ENCODE measurements at regions not wholly inside any gene's neighbourhood (a gene's known extent, or its start where the extent isn't known, plus 50 kb on each side); places are given as distances from the start of the nearest gene placed in this dataset.

DNA sequence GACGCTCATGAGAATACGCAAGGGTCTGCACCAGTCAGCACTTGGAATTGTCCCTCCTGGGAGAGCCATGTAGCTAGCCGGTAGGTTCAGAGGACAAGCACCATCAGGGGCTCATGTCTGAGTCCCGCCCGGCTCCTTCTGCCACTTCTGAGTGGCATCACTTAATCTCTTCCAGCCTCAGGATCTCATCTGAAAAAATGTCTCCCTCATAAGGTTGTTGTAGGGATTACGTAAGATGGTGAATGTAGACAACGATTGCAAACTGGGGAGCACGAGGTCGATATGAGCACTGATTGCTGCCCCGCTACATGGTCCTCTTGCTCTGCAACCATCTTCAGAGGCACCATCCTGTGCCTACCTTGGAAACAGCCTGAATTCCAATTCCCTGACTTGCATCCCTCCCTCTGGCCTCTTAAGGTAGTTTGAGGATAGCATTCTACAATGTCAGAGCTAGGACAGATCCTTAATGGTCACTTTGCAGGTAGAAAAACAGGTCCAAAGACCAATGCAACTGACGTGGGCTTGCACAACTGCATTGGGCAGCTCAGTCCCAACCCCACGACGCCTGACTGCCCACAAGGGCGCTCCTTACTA, 115.8 kb upstream of the TMEM45B start:
- Histone ChIP-seq H3K27ac (ENCODE audit: low read depth in 1 of 2, low read length in 1 of 2) (no peak overlapping the region), H3K9ac (ENCODE audit: insufficient read depth in 1 of 2, low read length in 2 of 2) (no peak overlapping the region), H3K4me1 (ENCODE audit: control insufficient read depth in 5 of 5, insufficient read depth in 5 of 5, low read length in 5 of 5) (peaks cover 0 to 15% (median 4%) of the 10 kb centered on the region in 5 donors), H3K36me3 (ENCODE audit: control insufficient read depth in 4 of 4, insufficient read depth in 4 of 4, low read length in 4 of 4) (no peaks in the 10 kb centered on the region), H3K9me3 (ENCODE audit: control insufficient read depth in 4 of 4, insufficient read depth in 3 of 4, low read length in 3 of 4) (peaks cover 0 to 1% (median 0%) of the 10 kb centered on the region in 4 donors), H3K4me3 (no peak overlapping the region), H3K27me3 (ENCODE audit: control insufficient read depth in 3 of 3, insufficient read depth in 3 of 3, low read length in 2 of 3) (peaks cover 0 to 5% (median 0%) of the 10 kb centered on the region in 3 donors)
- TF ChIP-seq, protein P1, sequence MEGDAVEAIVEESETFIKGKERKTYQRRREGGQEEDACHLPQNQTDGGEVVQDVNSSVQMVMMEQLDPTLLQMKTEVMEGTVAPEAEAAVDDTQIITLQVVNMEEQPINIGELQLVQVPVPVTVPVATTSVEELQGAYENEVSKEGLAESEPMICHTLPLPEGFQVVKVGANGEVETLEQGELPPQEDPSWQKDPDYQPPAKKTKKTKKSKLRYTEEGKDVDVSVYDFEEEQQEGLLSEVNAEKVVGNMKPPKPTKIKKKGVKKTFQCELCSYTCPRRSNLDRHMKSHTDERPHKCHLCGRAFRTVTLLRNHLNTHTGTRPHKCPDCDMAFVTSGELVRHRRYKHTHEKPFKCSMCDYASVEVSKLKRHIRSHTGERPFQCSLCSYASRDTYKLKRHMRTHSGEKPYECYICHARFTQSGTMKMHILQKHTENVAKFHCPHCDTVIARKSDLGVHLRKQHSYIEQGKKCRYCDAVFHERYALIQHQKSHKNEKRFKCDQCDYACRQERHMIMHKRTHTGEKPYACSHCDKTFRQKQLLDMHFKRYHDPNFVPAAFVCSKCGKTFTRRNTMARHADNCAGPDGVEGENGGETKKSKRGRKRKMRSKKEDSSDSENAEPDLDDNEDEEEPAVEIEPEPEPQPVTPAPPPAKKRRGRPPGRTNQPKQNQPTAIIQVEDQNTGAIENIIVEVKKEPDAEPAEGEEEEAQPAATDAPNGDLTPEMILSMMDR (IDR thresholded peaks at IDR 0.05; ENCODE audit: control extremely low read depth, extremely low read depth): no peak
- no peak for ATAC-seq (ENCODE audit: insufficient read depth, low FRiP score)
- WGBS, 2 donors: 83 to 90% methylated on average over 14 of the region's 14 CpGs
- no peak for DNase-seq

DNA sequence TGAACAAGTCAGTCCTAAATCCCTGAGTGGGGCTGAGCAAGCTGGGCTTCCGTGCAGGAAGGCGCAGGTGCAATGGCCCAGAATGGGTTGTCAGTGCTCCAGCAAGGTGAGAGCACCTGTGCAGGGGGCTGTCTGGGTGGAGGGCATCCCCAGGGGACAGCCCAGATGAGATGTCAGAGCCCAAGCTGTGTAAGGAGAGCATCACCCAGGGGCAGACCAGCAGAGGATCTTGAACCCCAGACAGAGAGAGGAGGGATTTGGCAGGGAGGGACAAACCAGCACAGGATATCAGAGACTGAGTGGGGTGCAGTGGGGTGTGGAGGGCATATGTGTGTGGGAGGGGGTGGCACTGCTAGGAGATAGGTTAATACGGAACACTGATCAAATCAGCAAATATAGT, 114.9 kb upstream of the TMEM45B start:
- TF ChIP-seq, protein P1 (IDR thresholded peaks at IDR 0.05; ENCODE audit: control extremely low read depth, extremely low read depth): no peak
- no peak for DNase-seq
- 87 to 96% methylated on average over 3 of the region's 3 CpGs for WGBS, 2 donors
- no peak for ATAC-seq (ENCODE audit: insufficient read depth, low FRiP score)
- Histone ChIP-seq H3K4me3 (no peak overlapping the region), H3K27ac (ENCODE audit: low read depth in 1 of 2, low read length in 1 of 2) (no peak overlapping the region), H3K36me3 (ENCODE audit: control insufficient read depth in 4 of 4, insufficient read depth in 4 of 4, low read length in 4 of 4) (no peaks in the 10 kb centered on the region), H3K27me3 (ENCODE audit: control insufficient read depth in 3 of 3, insufficient read depth in 3 of 3, low read length in 2 of 3) (peaks cover 0 to 5% (median 0%) of the 10 kb centered on the region in 3 donors), H3K9me3 (ENCODE audit: control insufficient read depth in 4 of 4, insufficient read depth in 3 of 4, low read length in 3 of 4) (peaks cover 0 to 1% (median 0%) of the 10 kb centered on the region in 4 donors), H3K9ac (ENCODE audit: insufficient read depth in 1 of 2, low read length in 2 of 2) (no peak overlapping the region), H3K4me1 (ENCODE audit: control insufficient read depth in 5 of 5, insufficient read depth in 5 of 5, low read length in 5 of 5) (peaks cover 0 to 16% (median 2%) of the 10 kb centered on the region in 5 donors)

DNA sequence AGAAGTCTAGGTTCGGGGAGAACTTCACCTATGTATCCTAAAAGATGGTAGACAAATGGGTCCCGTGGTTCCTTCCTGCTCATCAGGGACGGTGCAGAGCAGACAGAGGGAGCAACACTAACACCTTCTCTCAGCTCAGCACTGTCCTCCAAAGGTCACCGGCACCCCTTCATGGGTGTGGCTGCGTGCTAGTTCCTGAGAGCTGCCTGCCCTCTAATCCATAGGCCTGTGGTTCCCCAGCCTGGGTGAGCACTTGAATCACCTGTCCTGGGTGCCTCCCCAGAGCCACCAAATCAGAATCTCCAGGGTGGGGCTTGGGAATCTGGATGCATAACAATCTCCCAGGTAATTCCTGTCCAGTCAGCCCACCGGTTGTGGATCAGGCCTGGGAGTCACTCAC, 113.9 kb upstream of the TMEM45B start:
- Histone ChIP-seq H3K9me3 (ENCODE audit: control insufficient read depth in 4 of 4, insufficient read depth in 3 of 4, low read length in 3 of 4) (peaks cover 0 to 1% (median 0%) of the 10 kb centered on the region in 4 donors), H3K9ac (ENCODE audit: insufficient read depth in 1 of 2, low read length in 2 of 2) (no peak overlapping the region), H3K36me3 (ENCODE audit: control insufficient read depth in 4 of 4, insufficient read depth in 4 of 4, low read length in 4 of 4) (no peaks in the 10 kb centered on the region), H3K4me3 (no peak overlapping the region), H3K27ac (ENCODE audit: low read depth in 1 of 2, low read length in 1 of 2) (no peak overlapping the region), H3K27me3 (ENCODE audit: control insufficient read depth in 3 of 3, insufficient read depth in 3 of 3, low read length in 2 of 3) (peaks cover 0 to 5% (median 0%) of the 10 kb centered on the region in 3 donors), H3K4me1 (ENCODE audit: control insufficient read depth in 5 of 5, insufficient read depth in 5 of 5, low read length in 5 of 5) (peaks cover 0 to 16% (median 0%) of the 10 kb centered on the region in 5 donors)
- TF ChIP-seq, protein P1 (IDR thresholded peaks at IDR 0.05; ENCODE audit: control extremely low read depth, extremely low read depth): no peak
- DNase-seq: no peak
- 84 to 89% methylated on average over 6 of the region's 6 CpGs for WGBS, 2 donors
- ATAC-seq (ENCODE audit: insufficient read depth, low FRiP score): no peak
